ENCODE measurements at regions not wholly inside any gene's neighbourhood (a gene's known extent, or its start where the extent isn't known, plus 50 kb on each side); places are given as distances from the start of the nearest gene placed in this dataset.

GRCh38 chr5:60325870-60326269 lies 374.1 kb downstream of the DEPDC1B start:
- H3K36me3 ChIP-seq (ENCODE audit: insufficient read depth, low read length) = no peaks in the 10 kb centered on the region
- ChIA-PET POLR2A (no interaction called here), CTCF (no interaction called here)
- H3K4me1 ChIP-seq (ENCODE audit: insufficient read depth, low read length) = no peaks in the 10 kb centered on the region
- no peaks in the 10 kb centered on the region for H3K9me3 ChIP-seq (ENCODE audit: low read length)
- no peak overlapping the region for H3K4me3 Mint-ChIP-seq
- no peaks in the 10 kb centered on the region for H3K27me3 ChIP-seq (ENCODE audit: insufficient read depth, low read length, poor library complexity, severe bottlenecking)
- no peak for DNase-seq
- no peak overlapping the region for H3K27ac Mint-ChIP-seq
- H3K36me3 Mint-ChIP-seq = no peaks in the 10 kb centered on the region
- peaks cover 2 to 15% (median 11%) of the 10 kb centered on the region in 5 donors for H3K9me3 Mint-ChIP-seq
- no peaks in the 10 kb centered on the region for H3K4me1 Mint-ChIP-seq
- no peak overlapping the region for H3K27ac ChIP-seq (ENCODE audit: low read depth, low read length)
- H3K27me3 Mint-ChIP-seq = no peaks in the 10 kb centered on the region
- no peak overlapping the region for H3K4me3 ChIP-seq (ENCODE audit: low read length)

- H3K27ac Mint-ChIP-seq = no peak overlapping the region
- H3K4me3 ChIP-seq (ENCODE audit: low read length) = no peak overlapping the region
Observed at GRCh38 chr5:60323596-60323995, 376.4 kb downstream of the DEPDC1B start.

GRCh38 chr5:60312098-60312497 lies 387.9 kb downstream of the DEPDC1B start:
- H3K9me3 ChIP-seq (ENCODE audit: low read length) = no peaks in the 10 kb centered on the region
- POLR2A ChIA-PET = no interaction called here
- no peaks in the 10 kb centered on the region for H3K4me1 ChIP-seq (ENCODE audit: insufficient read depth, low read length)
- Mint-ChIP-seq H3K27ac (no peak overlapping the region), H3K27me3 (peaks cover 0 to 2% of the 10 kb centered on the region in 2 donors), H3K4me3 (no peak overlapping the region), H3K9me3 (peaks cover under 1 to 14% (median 7%) of the 10 kb centered on the region in 5 donors), H3K4me1 (no peaks in the 10 kb centered on the region), H3K36me3 (no peaks in the 10 kb centered on the region)
- H3K4me3 ChIP-seq (ENCODE audit: low read length) = no peak overlapping the region
- no peaks in the 10 kb centered on the region for H3K36me3 ChIP-seq (ENCODE audit: insufficient read depth, low read length)
- no peak for DNase-seq
- no peaks in the 10 kb centered on the region for H3K27me3 ChIP-seq (ENCODE audit: insufficient read depth, low read length, poor library complexity, severe bottlenecking)
- H3K27ac ChIP-seq (ENCODE audit: low read depth, low read length) = no peak overlapping the region
- CTCF ChIA-PET = no interaction called here

More at GRCh38 chr5:60323596-60323995, 376.4 kb downstream of the DEPDC1B start:
- Mint-ChIP-seq H3K9me3 (peaks cover 7 to 16% (median 11%) of the 10 kb centered on the region in 5 donors), H3K4me1 (no peaks in the 10 kb centered on the region), H3K4me3 (no peak overlapping the region), H3K36me3 (no peaks in the 10 kb centered on the region), H3K27me3 (no peaks in the 10 kb centered on the region)
- DNase-seq = no peak
- ChIA-PET POLR2A (no interaction called here), CTCF (no interaction called here)
- Histone ChIP-seq H3K27ac (ENCODE audit: low read depth, low read length) (no peak overlapping the region), H3K4me1 (ENCODE audit: insufficient read depth, low read length) (no peaks in the 10 kb centered on the region), H3K9me3 (ENCODE audit: low read length) (no peaks in the 10 kb centered on the region), H3K27me3 (ENCODE audit: insufficient read depth, low read length, poor library complexity, severe bottlenecking) (no peaks in the 10 kb centered on the region), H3K36me3 (ENCODE audit: insufficient read depth, low read length) (no peaks in the 10 kb centered on the region)

- POLR2A ChIA-PET = no interaction called here
- Mint-ChIP-seq H3K27ac (no peak overlapping the region), H3K4me1 (no peaks in the 10 kb centered on the region), H3K4me3 (no peak overlapping the region), H3K36me3 (no peaks in the 10 kb centered on the region), H3K9me3 (peaks cover 4 to 11% (median 4%) of the 10 kb centered on the region in 5 donors), H3K27me3 (no peaks in the 10 kb centered on the region)
- Histone ChIP-seq H3K4me3 (ENCODE audit: low read length) (no peak overlapping the region), H3K4me1 (ENCODE audit: insufficient read depth, low read length) (no peaks in the 10 kb centered on the region), H3K36me3 (ENCODE audit: insufficient read depth, low read length) (no peaks in the 10 kb centered on the region), H3K9me3 (ENCODE audit: low read length) (no peaks in the 10 kb centered on the region), H3K27me3 (ENCODE audit: insufficient read depth, low read length, poor library complexity, severe bottlenecking) (no peaks in the 10 kb centered on the region), H3K27ac (ENCODE audit: low read depth, low read length) (no peak overlapping the region)
- CTCF ChIA-PET = no interaction called here
- no peak for DNase-seq
Observed at GRCh38 chr5:60299944-60300343, 400.0 kb downstream of the DEPDC1B start.

- CTCF ChIA-PET = no interaction called here
- no peaks in the 10 kb centered on the region for H3K4me1 ChIP-seq (ENCODE audit: insufficient read depth, low read length)
- H3K36me3 Mint-ChIP-seq = no peaks in the 10 kb centered on the region
- POLR2A ChIA-PET = no interaction called here
- H3K36me3 ChIP-seq (ENCODE audit: insufficient read depth, low read length) = no peaks in the 10 kb centered on the region
- no peak overlapping the region for H3K4me3 ChIP-seq (ENCODE audit: low read length)
- no peak overlapping the region for H3K4me3 Mint-ChIP-seq
- no peak for DNase-seq
- peaks cover 0 to 10% (median 4%) of the 10 kb centered on the region in 5 donors for H3K9me3 Mint-ChIP-seq
- no peak overlapping the region for H3K27ac Mint-ChIP-seq
- no peaks in the 10 kb centered on the region for H3K27me3 Mint-ChIP-seq
- H3K9me3 ChIP-seq (ENCODE audit: low read length) = no peaks in the 10 kb centered on the region
- no peaks in the 10 kb centered on the region for H3K27me3 ChIP-seq (ENCODE audit: insufficient read depth, low read length, poor library complexity, severe bottlenecking)
- H3K4me1 Mint-ChIP-seq = no peaks in the 10 kb centered on the region
- H3K27ac ChIP-seq (ENCODE audit: low read depth, low read length) = no peak overlapping the region
Observed at GRCh38 chr5:60297658-60298057, 402.3 kb downstream of the DEPDC1B start.

GRCh38 chr5:60295423-60295822 lies 401.9 kb upstream of the PDE4D start:
- no peaks in the 10 kb centered on the region for H3K27me3 Mint-ChIP-seq
- H3K27ac Mint-ChIP-seq = no peak overlapping the region
- Histone ChIP-seq H3K9me3 (ENCODE audit: low read length) (no peaks in the 10 kb centered on the region), H3K4me1 (ENCODE audit: insufficient read depth, low read length) (no peaks in the 10 kb centered on the region), H3K27me3 (ENCODE audit: insufficient read depth, low read length, poor library complexity, severe bottlenecking) (no peaks in the 10 kb centered on the region), H3K36me3 (ENCODE audit: insufficient read depth, low read length) (no peaks in the 10 kb centered on the region), H3K4me3 (ENCODE audit: low read length) (no peak overlapping the region), H3K27ac (ENCODE audit: low read depth, low read length) (no peak overlapping the region)
- CTCF ChIA-PET = no interaction called here
- DNase-seq = no peak
- H3K4me1 Mint-ChIP-seq = no peaks in the 10 kb centered on the region
- peaks cover 0 to 10% (median 1%) of the 10 kb centered on the region in 5 donors for H3K9me3 Mint-ChIP-seq
- POLR2A ChIA-PET = no interaction called here
- H3K36me3 Mint-ChIP-seq = no peaks in the 10 kb centered on the region
- H3K4me3 Mint-ChIP-seq = no peak overlapping the region

- H3K4me3 ChIP-seq (ENCODE audit: low read length) = no peak overlapping the region
- no peaks in the 10 kb centered on the region for H3K36me3 ChIP-seq (ENCODE audit: insufficient read depth, low read length)
- Mint-ChIP-seq H3K4me3 (no peak overlapping the region), H3K4me1 (no peaks in the 10 kb centered on the region), H3K27me3 (no peaks in the 10 kb centered on the region), H3K27ac (no peak overlapping the region), H3K36me3 (no peaks in the 10 kb centered on the region), H3K9me3 (peaks cover 0 to 9% (median 5%) of the 10 kb centered on the region in 5 donors)
- H3K4me1 ChIP-seq (ENCODE audit: insufficient read depth, low read length) = no peaks in the 10 kb centered on the region
- ChIA-PET POLR2A (no interaction called here), CTCF (no interaction called here)
- DNase-seq = no peak
- no peaks in the 10 kb centered on the region for H3K27me3 ChIP-seq (ENCODE audit: insufficient read depth, low read length, poor library complexity, severe bottlenecking)
- no peaks in the 10 kb centered on the region for H3K9me3 ChIP-seq (ENCODE audit: low read length)
- no peak overlapping the region for H3K27ac ChIP-seq (ENCODE audit: low read depth, low read length)
Observed at GRCh38 chr5:60293518-60293917, 400.0 kb upstream of the PDE4D start.

GRCh38 chr5:60287174-60287771 lies 393.7 kb upstream of the PDE4D start:
- Mint-ChIP-seq H3K9me3 (peaks cover 0 to 31% (median 0%) of the 10 kb centered on the region in 5 donors), H3K4me3 (no peak overlapping the region), H3K27me3 (no peaks in the 10 kb centered on the region), H3K4me1 (no peaks in the 10 kb centered on the region), H3K36me3 (no peaks in the 10 kb centered on the region), H3K27ac (no peak overlapping the region)
- Histone ChIP-seq H3K4me3 (ENCODE audit: low read length) (no peak overlapping the region), H3K9me3 (ENCODE audit: low read length) (no peaks in the 10 kb centered on the region), H3K27me3 (ENCODE audit: insufficient read depth, low read length, poor library complexity, severe bottlenecking) (no peaks in the 10 kb centered on the region), H3K4me1 (ENCODE audit: insufficient read depth, low read length) (no peaks in the 10 kb centered on the region), H3K36me3 (ENCODE audit: insufficient read depth, low read length) (no peaks in the 10 kb centered on the region), H3K27ac (ENCODE audit: low read depth, low read length) (no peak overlapping the region)
- ChIA-PET POLR2A (no interaction called here), CTCF (no interaction called here)
- DNase-seq = no peak

GRCh38 chr5:60285910-60286309 lies 392.4 kb upstream of the PDE4D start:
- ChIA-PET POLR2A (no interaction called here), CTCF (interaction anchor here (1.1 kb wide), 1 partner anchor 16 kb away, joined by 3 read pairs; no protein-coding TSS in a partner anchor)
- Mint-ChIP-seq H3K4me3 (no peak overlapping the region), H3K4me1 (no peaks in the 10 kb centered on the region), H3K27me3 (no peaks in the 10 kb centered on the region), H3K36me3 (no peaks in the 10 kb centered on the region), H3K9me3 (peaks cover 0 to 31% (median 0%) of the 10 kb centered on the region in 5 donors), H3K27ac (no peak overlapping the region)
- no peak for DNase-seq
- Histone ChIP-seq H3K4me1 (ENCODE audit: insufficient read depth, low read length) (no peaks in the 10 kb centered on the region), H3K27me3 (ENCODE audit: insufficient read depth, low read length, poor library complexity, severe bottlenecking) (no peaks in the 10 kb centered on the region), H3K36me3 (ENCODE audit: insufficient read depth, low read length) (no peaks in the 10 kb centered on the region), H3K27ac (ENCODE audit: low read depth, low read length) (no peak overlapping the region), H3K4me3 (ENCODE audit: low read length) (no peak overlapping the region), H3K9me3 (ENCODE audit: low read length) (no peaks in the 10 kb centered on the region)
